GM23338 (cell line): ENCODE measurements at regions not wholly inside any gene's neighbourhood (a gene's known extent, or its start where the extent isn't known, plus 50 kb on each side); places are given as distances from the start of the nearest gene placed in this dataset.

Experiments
- ATAC-seq: fragments of 200-7000 bp; cut with Tn5 transposase; 3 replicates; pipeline ENCODE4 v1.9.1; 2020
- DNase-seq: peaks from one replicate; pipeline ENCODE4 v3.0.0-alpha.2; 2015; ENCODE audit warnings: low spot score
- H2AFZ ChIP-seq: fragments of 200-600 bp; sonication (generic); 2 replicates; pipeline ENCODE4 v1.8.0; 2016; ENCODE audit warnings: antibody characterized with exemption, mild to moderate bottlenecking, moderate library complexity
- H3F3A ChIP-seq: fragments of 200-600 bp; sonication (generic); replicated peaks from 2 replicates; pipeline ENCODE4 v1.8.0; 2017; ENCODE audit warnings: antibody characterized with exemption, mixed run types, low read depth
- H3K27ac ChIP-seq: fragments of 200-600 bp; sonication (generic); 2 replicates; pipeline ENCODE4 v1.6.1; 2016; ENCODE audit warnings: low read depth
- H3K27me3 ChIP-seq: fragments of 200-600 bp; sonication (generic); 2 replicates; pipeline ENCODE4 v1.8.0; 2016; ENCODE audit warnings: mild to moderate bottlenecking, mixed run types, moderate library complexity; ENCODE audit not compliant: insufficient read depth
- H3K36me3 ChIP-seq: fragments of 200-600 bp; sonication (generic); 2 replicates; pipeline ENCODE4 v1.8.0; 2016; ENCODE audit warnings: mild to moderate bottlenecking; ENCODE audit not compliant: insufficient read depth
- H3K4me1 ChIP-seq: fragments of 200-600 bp; sonication (generic); 2 replicates; pipeline ENCODE4 v1.8.0; 2016; ENCODE audit warnings: mild to moderate bottlenecking, moderate library complexity; ENCODE audit not compliant: insufficient read depth
- H3K4me2 ChIP-seq: fragments of 200-600 bp; sonication (generic); 2 replicates; pipeline ENCODE4 v1.7.1; 2017; ENCODE audit warnings: mixed run types
- H3K4me3 ChIP-seq: fragments of 200-600 bp; sonication (generic); 2 replicates; pipeline ENCODE4 v1.6.1; 2016; ENCODE audit warnings: mixed run types
- H3K79me2 ChIP-seq: fragments of 200-600 bp; sonication (generic); replicated peaks from 2 replicates; pipeline ENCODE4 v1.8.0; 2017; ENCODE audit warnings: mild to moderate bottlenecking; ENCODE audit not compliant: insufficient read depth
- H3K9me2 ChIP-seq: fragments of 200-600 bp; sonication (generic); 2 replicates; pipeline ENCODE4 v1.8.0; 2017; ENCODE audit not compliant: insufficient read depth
- H4K20me1 ChIP-seq: fragments of 200-600 bp; sonication (generic); replicated peaks from 2 replicates; pipeline ENCODE4 v1.8.0; 2017; ENCODE audit warnings: mild to moderate bottlenecking; ENCODE audit not compliant: insufficient read depth
- H3K27ac Mint-ChIP-seq: 2 replicates; pipeline ENCODE4 v1.8.0; 2020; ENCODE audit warnings: inconsistent platforms, mild to moderate bottlenecking, moderate library complexity, mixed read lengths
- H3K27me3 Mint-ChIP-seq: 3 replicates; pipeline ENCODE4 v1.8.0; 2022; ENCODE audit warnings: low read depth, mild to moderate bottlenecking, moderate library complexity, mixed read lengths, inconsistent platforms; ENCODE audit not compliant: insufficient read depth, poor library complexity
- H3K36me3 Mint-ChIP-seq: 3 replicates; pipeline ENCODE4 v1.8.0; 2021; ENCODE audit warnings: low read depth, mild to moderate bottlenecking, inconsistent platforms, moderate library complexity, mixed read lengths
- H3K4me1 Mint-ChIP-seq: 3 replicates; pipeline ENCODE4 v1.8.0; 2020; ENCODE audit warnings: mild to moderate bottlenecking, inconsistent platforms, mixed read lengths
- H3K4me3 Mint-ChIP-seq: 3 replicates; pipeline ENCODE4 v1.8.0; 2021; ENCODE audit warnings: moderate library complexity, mild to moderate bottlenecking, inconsistent platforms, mixed read lengths
- H3K9me3 Mint-ChIP-seq: 3 replicates; pipeline ENCODE4 v1.8.0; 2020; ENCODE audit warnings: moderate library complexity, mild to moderate bottlenecking, inconsistent platforms, mixed read lengths
- CREB1 ChIP-seq: fragments of 250-450 bp; sonication (Bioruptor Pico); IDR thresholded peaks from 2 replicates; pipeline ENCODE4 v1.5.0; 2020; ENCODE audit warnings: low read depth, mild to moderate bottlenecking, moderate library complexity
- EZH2 ChIP-seq: fragments of 200-600 bp; sonication (generic); IDR thresholded peaks from one replicate; pipeline ENCODE4 v1.8.0; 2017; ENCODE audit warnings: antibody characterized with exemption, mild to moderate bottlenecking, low read depth; ENCODE audit not compliant: unreplicated experiment
- EZH2phosphoT487 ChIP-seq: fragments of 200-600 bp; sonication (generic); IDR thresholded peaks from one replicate; pipeline ENCODE4 v1.8.1; 2018; ENCODE audit warnings: antibody characterized with exemption; ENCODE audit not compliant: unreplicated experiment
- JUNB ChIP-seq: IDR thresholded peaks from one replicate; pipeline ENCODE4 v1.6.1; 2016; ENCODE audit warnings: antibody characterized with exemption; ENCODE audit not compliant: unreplicated experiment
- NANOG ChIP-seq: IDR thresholded peaks from 2 replicates; pipeline ENCODE4 v1.6.1; 2016; ENCODE audit warnings: antibody characterized with exemption, borderline replicate concordance
- POLR2AphosphoS5 ChIP-seq: IDR thresholded peaks from 2 replicates; pipeline ENCODE4 v1.6.1; 2016; ENCODE audit warnings: antibody characterized with exemption, low read depth
- STAT1 ChIP-seq: IDR thresholded peaks from one replicate; pipeline ENCODE4 v1.6.1; 2016; ENCODE audit warnings: antibody characterized with exemption; ENCODE audit not compliant: unreplicated experiment
- ZNF114 ChIP-seq: fragments of 250-450 bp; sonication (Bioruptor Pico); IDR thresholded peaks from 2 replicates; pipeline ENCODE4 v1.5.0; 2020; ENCODE audit warnings: mild to moderate bottlenecking, moderate library complexity
- ZNF331 ChIP-seq: fragments of 250-450 bp; sonication (Bioruptor Pico); IDR thresholded peaks from 2 replicates; pipeline ENCODE4 v1.5.0; 2020; ENCODE audit warnings: low read depth, mild to moderate bottlenecking, moderate library complexity
- TF ChIP-seq, protein P1 (sequence below), 2 experiments: fragments of 200-600 bp in 1 of 2; sonication (generic) in 1 of 2; conservative IDR thresholded peaks; 2 replicates each; pipeline versions ENCODE4 v1.5.1 to v1.6.1; 2016 to 2017; ENCODE audit warnings: antibody characterized with exemption in 2 of 2, low read depth in 2 of 2, mild to moderate bottlenecking in 2 of 2, moderate library complexity in 1 of 2
- TF ChIP-seq, protein P2 (sequence below): fragments of 250-450 bp; sonication (Bioruptor Pico); IDR thresholded peaks from 2 replicates; pipeline ENCODE4 v1.5.0; 2020; ENCODE audit warnings: mild to moderate bottlenecking, moderate library complexity
- TF ChIP-seq, protein P3 (sequence below): IDR thresholded peaks from 2 replicates; pipeline ENCODE4 v1.6.1; 2016; ENCODE audit warnings: antibody characterized with exemption
- TF ChIP-seq, protein P4 (sequence below): IDR thresholded peaks from one replicate; pipeline ENCODE4 v1.6.1; 2018; ENCODE audit warnings: antibody characterized with exemption; ENCODE audit not compliant: unreplicated experiment

DNA sequence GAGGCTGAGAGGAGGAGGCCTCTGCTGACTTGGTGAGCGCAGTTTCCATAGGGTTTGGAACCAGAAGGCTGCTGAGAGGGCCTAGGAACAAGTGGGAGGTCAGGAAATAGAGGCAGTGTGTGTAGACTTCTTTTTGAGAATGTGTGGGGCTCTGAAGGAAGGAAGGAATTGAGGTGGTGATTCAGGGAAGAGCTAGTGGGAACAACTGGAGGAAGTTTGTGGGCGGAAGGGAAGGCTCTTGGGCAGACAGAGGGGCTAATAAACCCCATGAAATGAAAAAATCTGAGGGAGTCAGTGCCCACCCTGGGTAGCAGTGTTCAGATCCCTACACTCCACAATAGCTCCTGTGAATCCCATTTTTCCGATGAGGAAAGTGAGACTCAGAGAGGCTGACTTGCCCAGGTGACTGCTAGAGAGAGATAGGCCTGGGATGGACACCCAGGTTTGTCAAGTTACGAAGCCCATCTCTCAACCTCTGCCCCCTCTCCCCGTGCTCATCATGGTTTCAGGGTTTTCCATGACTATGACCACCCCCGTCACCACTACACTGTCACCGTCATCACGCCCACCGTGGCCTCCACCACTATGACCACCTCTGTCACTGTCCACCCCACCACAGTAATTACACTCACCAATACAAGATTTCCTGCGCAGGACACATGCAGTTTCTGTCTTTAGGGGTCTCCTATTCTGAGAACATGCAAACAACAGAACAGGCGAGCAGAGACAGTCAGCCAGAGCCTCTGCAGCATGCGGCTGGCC lies 106.4 kb downstream of the MRPL14 start:
- H3K27me3 Mint-ChIP-seq, result peaks cover 6% of the 10 kb centered on the region
- no peaks in the 10 kb centered on the region for H3K9me2 ChIP-seq
- H3K4me1 ChIP-seq, result peaks cover 7% of the 10 kb centered on the region; the same call in 1 of the 2 replicates
- H4K20me1 ChIP-seq, result no peaks in the 10 kb centered on the region
- H2AFZ ChIP-seq, result no peak overlapping the region
- H3K27me3 ChIP-seq, result no peaks in the 10 kb centered on the region
- no peaks in the 10 kb centered on the region; the same call in 2 of the 3 replicates for H3K36me3 Mint-ChIP-seq
- no peak for TF ChIP-seq JUNB
- TF ChIP-seq, protein P1, sequence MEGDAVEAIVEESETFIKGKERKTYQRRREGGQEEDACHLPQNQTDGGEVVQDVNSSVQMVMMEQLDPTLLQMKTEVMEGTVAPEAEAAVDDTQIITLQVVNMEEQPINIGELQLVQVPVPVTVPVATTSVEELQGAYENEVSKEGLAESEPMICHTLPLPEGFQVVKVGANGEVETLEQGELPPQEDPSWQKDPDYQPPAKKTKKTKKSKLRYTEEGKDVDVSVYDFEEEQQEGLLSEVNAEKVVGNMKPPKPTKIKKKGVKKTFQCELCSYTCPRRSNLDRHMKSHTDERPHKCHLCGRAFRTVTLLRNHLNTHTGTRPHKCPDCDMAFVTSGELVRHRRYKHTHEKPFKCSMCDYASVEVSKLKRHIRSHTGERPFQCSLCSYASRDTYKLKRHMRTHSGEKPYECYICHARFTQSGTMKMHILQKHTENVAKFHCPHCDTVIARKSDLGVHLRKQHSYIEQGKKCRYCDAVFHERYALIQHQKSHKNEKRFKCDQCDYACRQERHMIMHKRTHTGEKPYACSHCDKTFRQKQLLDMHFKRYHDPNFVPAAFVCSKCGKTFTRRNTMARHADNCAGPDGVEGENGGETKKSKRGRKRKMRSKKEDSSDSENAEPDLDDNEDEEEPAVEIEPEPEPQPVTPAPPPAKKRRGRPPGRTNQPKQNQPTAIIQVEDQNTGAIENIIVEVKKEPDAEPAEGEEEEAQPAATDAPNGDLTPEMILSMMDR (conservative IDR thresholded peaks at IDR 0.05; ENCODE audit: low read depth in 2 of 2), result no peak
- TF ChIP-seq, protein P2, sequence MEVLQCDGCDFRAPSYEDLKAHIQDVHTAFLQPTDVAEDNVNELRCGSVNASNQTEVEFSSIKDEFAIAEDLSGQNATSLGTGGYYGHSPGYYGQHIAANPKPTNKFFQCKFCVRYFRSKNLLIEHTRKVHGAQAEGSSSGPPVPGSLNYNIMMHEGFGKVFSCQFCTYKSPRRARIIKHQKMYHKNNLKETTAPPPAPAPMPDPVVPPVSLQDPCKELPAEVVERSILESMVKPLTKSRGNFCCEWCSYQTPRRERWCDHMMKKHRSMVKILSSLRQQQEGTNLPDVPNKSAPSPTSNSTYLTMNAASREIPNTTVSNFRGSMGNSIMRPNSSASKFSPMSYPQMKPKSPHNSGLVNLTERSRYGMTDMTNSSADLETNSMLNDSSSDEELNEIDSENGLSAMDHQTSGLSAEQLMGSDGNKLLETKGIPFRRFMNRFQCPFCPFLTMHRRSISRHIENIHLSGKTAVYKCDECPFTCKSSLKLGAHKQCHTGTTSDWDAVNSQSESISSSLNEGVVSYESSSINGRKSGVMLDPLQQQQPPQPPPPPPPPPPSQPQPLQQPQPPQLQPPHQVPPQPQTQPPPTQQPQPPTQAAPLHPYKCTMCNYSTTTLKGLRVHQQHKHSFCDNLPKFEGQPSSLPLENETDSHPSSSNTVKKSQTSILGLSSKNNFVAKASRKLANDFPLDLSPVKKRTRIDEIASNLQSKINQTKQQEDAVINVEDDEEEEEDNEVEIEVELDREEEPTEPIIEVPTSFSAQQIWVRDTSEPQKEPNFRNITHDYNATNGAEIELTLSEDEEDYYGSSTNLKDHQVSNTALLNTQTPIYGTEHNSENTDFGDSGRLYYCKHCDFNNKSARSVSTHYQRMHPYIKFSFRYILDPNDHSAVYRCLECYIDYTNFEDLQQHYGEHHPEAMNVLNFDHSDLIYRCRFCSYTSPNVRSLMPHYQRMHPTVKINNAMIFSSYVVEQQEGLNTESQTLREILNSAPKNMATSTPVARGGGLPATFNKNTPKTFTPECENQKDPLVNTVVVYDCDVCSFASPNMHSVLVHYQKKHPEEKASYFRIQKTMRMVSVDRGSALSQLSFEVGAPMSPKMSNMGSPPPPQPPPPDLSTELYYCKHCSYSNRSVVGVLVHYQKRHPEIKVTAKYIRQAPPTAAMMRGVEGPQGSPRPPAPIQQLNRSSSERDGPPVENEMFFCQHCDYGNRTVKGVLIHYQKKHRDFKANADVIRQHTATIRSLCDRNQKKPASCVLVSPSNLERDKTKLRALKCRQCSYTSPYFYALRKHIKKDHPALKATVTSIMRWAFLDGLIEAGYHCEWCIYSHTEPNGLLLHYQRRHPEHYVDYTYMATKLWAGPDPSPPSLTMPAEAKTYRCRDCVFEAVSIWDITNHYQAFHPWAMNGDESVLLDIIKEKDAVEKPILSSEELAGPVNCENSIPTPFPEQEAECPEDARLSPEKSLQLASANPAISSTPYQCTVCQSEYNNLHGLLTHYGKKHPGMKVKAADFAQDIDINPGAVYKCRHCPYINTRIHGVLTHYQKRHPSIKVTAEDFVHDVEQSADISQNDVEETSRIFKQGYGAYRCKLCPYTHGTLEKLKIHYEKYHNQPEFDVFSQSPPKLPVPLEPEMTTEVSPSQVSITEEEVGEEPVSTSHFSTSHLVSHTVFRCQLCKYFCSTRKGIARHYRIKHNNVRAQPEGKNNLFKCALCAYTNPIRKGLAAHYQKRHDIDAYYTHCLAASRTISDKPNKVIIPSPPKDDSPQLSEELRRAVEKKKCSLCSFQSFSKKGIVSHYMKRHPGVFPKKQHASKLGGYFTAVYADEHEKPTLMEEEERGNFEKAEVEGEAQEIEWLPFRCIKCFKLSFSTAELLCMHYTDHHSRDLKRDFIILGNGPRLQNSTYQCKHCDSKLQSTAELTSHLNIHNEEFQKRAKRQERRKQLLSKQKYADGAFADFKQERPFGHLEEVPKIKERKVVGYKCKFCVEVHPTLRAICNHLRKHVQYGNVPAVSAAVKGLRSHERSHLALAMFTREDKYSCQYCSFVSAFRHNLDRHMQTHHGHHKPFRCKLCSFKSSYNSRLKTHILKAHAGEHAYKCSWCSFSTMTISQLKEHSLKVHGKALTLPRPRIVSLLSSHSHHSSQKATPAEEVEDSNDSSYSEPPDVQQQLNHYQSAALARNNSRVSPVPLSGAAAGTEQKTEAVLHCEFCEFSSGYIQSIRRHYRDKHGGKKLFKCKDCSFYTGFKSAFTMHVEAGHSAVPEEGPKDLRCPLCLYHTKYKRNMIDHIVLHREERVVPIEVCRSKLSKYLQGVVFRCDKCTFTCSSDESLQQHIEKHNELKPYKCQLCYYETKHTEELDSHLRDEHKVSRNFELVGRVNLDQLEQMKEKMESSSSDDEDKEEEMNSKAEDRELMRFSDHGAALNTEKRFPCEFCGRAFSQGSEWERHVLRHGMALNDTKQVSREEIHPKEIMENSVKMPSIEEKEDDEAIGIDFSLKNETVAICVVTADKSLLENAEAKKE (CRISPR knock-in tag), result no peak
- TF ChIP-seq NANOG, result no peak
- TF ChIP-seq, protein P3, sequence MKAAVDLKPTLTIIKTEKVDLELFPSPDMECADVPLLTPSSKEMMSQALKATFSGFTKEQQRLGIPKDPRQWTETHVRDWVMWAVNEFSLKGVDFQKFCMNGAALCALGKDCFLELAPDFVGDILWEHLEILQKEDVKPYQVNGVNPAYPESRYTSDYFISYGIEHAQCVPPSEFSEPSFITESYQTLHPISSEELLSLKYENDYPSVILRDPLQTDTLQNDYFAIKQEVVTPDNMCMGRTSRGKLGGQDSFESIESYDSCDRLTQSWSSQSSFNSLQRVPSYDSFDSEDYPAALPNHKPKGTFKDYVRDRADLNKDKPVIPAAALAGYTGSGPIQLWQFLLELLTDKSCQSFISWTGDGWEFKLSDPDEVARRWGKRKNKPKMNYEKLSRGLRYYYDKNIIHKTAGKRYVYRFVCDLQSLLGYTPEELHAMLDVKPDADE, result no peak
- no peak for TF ChIP-seq STAT1
- no peak for TF ChIP-seq CREB1 (CRISPR knock-in tag)
- no peak for TF ChIP-seq ZNF331 (CRISPR knock-in tag)
- TF ChIP-seq, protein P4, sequence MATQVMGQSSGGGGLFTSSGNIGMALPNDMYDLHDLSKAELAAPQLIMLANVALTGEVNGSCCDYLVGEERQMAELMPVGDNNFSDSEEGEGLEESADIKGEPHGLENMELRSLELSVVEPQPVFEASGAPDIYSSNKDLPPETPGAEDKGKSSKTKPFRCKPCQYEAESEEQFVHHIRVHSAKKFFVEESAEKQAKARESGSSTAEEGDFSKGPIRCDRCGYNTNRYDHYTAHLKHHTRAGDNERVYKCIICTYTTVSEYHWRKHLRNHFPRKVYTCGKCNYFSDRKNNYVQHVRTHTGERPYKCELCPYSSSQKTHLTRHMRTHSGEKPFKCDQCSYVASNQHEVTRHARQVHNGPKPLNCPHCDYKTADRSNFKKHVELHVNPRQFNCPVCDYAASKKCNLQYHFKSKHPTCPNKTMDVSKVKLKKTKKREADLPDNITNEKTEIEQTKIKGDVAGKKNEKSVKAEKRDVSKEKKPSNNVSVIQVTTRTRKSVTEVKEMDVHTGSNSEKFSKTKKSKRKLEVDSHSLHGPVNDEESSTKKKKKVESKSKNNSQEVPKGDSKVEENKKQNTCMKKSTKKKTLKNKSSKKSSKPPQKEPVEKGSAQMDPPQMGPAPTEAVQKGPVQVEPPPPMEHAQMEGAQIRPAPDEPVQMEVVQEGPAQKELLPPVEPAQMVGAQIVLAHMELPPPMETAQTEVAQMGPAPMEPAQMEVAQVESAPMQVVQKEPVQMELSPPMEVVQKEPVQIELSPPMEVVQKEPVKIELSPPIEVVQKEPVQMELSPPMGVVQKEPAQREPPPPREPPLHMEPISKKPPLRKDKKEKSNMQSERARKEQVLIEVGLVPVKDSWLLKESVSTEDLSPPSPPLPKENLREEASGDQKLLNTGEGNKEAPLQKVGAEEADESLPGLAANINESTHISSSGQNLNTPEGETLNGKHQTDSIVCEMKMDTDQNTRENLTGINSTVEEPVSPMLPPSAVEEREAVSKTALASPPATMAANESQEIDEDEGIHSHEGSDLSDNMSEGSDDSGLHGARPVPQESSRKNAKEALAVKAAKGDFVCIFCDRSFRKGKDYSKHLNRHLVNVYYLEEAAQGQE, result no peak
- no peak for TF ChIP-seq ZNF114
- no peak for TF ChIP-seq POLR2AphosphoS5
- no peak for TF ChIP-seq EZH2phosphoT487
- TF ChIP-seq EZH2, result no peak
- H3K79me2 ChIP-seq, result no peaks in the 10 kb centered on the region
- no peaks in the 10 kb centered on the region for H3K36me3 ChIP-seq
- H3F3A ChIP-seq, result no peaks in the 10 kb centered on the region
- no peak overlapping the region; the same call in 2 of the 3 replicates for H3K4me3 Mint-ChIP-seq
- H3K4me3 ChIP-seq, result no peak overlapping the region
- no peak overlapping the region for H3K27ac Mint-ChIP-seq
- H3K4me2 ChIP-seq, result no peak overlapping the region
- H3K4me1 Mint-ChIP-seq, result peaks cover 6% of the 10 kb centered on the region
- no peak for DNase-seq
- H3K27ac ChIP-seq, result no peak overlapping the region
- ATAC-seq, result no peak
- H3K9me3 Mint-ChIP-seq, result peaks cover 4% of the 10 kb centered on the region; the same call in 2 of the 3 replicates
